Neural cell (in vitro differentiated cells): ENCODE measurements at regions not wholly inside any gene's neighbourhood (a gene's known extent, or its start where the extent isn't known, plus 50 kb on each side); places are given as distances from the start of the nearest gene placed in this dataset.

Source experiments
- H2AFZ ChIP-seq: fragments of 200-600, 300-800 bp; sonication (generic), shearing (Covaris generic); 2 replicates; pipeline ENCODE4 v1.6.0; 2014; ENCODE audit warnings: low read depth, mild to moderate bottlenecking, antibody characterized with exemption, low read length, moderate library complexity
- H3F3A ChIP-seq: fragments of 200-600 bp; shearing (Covaris generic); 2 replicates; pipeline ENCODE4 v1.6.1; 2016; ENCODE audit warnings: mild to moderate bottlenecking, moderate library complexity, mixed read lengths, antibody characterized with exemption, low read length; ENCODE audit not compliant: insufficient read depth, poor library complexity, severe bottlenecking
- H3K27ac ChIP-seq: fragments of 200-600, 300-800 bp; sonication (generic), shearing (Covaris generic); 2 replicates; pipeline ENCODE4 v1.5.1; 2014; ENCODE audit warnings: mild to moderate bottlenecking, low read length, moderate library complexity
- H3K27me3 ChIP-seq: fragments of 300-800, 200-600 bp; sonication (generic), shearing (Covaris generic); 2 replicates; pipeline ENCODE4 v1.6.0; 2014; ENCODE audit warnings: mild to moderate bottlenecking, low read depth, low read length, moderate library complexity; ENCODE audit not compliant: insufficient read depth
- H3K36me3 ChIP-seq: fragments of 300-800, 200-600 bp; sonication (generic), shearing (Covaris generic); 2 replicates; pipeline ENCODE4 v1.5.1; 2014; ENCODE audit warnings: mild to moderate bottlenecking, antibody characterized with exemption, low read length, moderate library complexity; ENCODE audit not compliant: insufficient read depth
- H3K4me2 ChIP-seq: fragments of 300-800, 200-600 bp; sonication (generic), shearing (Covaris generic); 2 replicates; pipeline ENCODE4 v1.6.0; 2014; ENCODE audit warnings: mild to moderate bottlenecking, low read length
- H3K4me3 ChIP-seq: fragments of 300-800, 200-600 bp; sonication (generic), shearing (Covaris generic); 2 replicates; pipeline ENCODE4 v1.5.1; 2014; ENCODE audit warnings: mild to moderate bottlenecking, low read length, moderate library complexity
- H3K79me2 ChIP-seq: fragments of 200-600 bp; shearing (Covaris generic); replicated peaks from 2 replicates; pipeline ENCODE4 v1.6.0; 2014; ENCODE audit warnings: mild to moderate bottlenecking, low read length, moderate library complexity; ENCODE audit not compliant: insufficient read depth
- H3K9ac ChIP-seq: fragments of 300-800, 200-600 bp; sonication (generic), shearing (Covaris generic); 2 replicates; pipeline ENCODE4 v1.6.1; 2016; ENCODE audit warnings: mild to moderate bottlenecking, low read length, mixed read lengths
- H3K9me2 ChIP-seq: fragments of 200-600 bp; shearing (Covaris generic); 2 replicates; pipeline ENCODE4 v1.6.1; 2016; ENCODE audit warnings: mild to moderate bottlenecking, low read length, mixed read lengths; ENCODE audit not compliant: insufficient read depth
- H3K9me3 ChIP-seq: fragments of 200-600, 300-800 bp; sonication (generic), shearing (Covaris generic); 2 replicates; pipeline ENCODE4 v1.6.1; 2016; ENCODE audit warnings: mild to moderate bottlenecking, mixed run types, low read length, moderate library complexity, mixed read lengths
- H4K20me1 ChIP-seq: fragments of 200-600 bp; shearing (Covaris generic); 2 replicates; pipeline ENCODE4 v1.6.1; 2016; ENCODE audit warnings: mild to moderate bottlenecking, mixed run types; ENCODE audit not compliant: insufficient read depth
- EP300 ChIP-seq: fragments of 450-650 bp; conservative IDR thresholded peaks from 2 replicates; pipeline ENCODE4 v1.6.1; 2014; ENCODE audit warnings: antibody characterized with exemption, mild to moderate bottlenecking, moderate library complexity; ENCODE audit not compliant: poor library complexity, severe bottlenecking
- EZH2 ChIP-seq: fragments of 200-600, 300-800 bp; shearing (Covaris generic), sonication (generic); IDR thresholded peaks from 2 replicates; pipeline ENCODE4 v1.6.1; 2014; ENCODE audit warnings: antibody characterized with exemption, low read length, borderline replicate concordance, mild to moderate bottlenecking; ENCODE audit not compliant: insufficient read depth, poor library complexity, severe bottlenecking
- MXI1 ChIP-seq: fragments of 450-650 bp; conservative IDR thresholded peaks from 2 replicates; pipeline ENCODE4 v1.6.1; 2014; ENCODE audit warnings: antibody characterized with exemption, mild to moderate bottlenecking; ENCODE audit not compliant: poor library complexity, severe bottlenecking
- POLR2AphosphoS5 ChIP-seq: IDR thresholded peaks from 2 replicates; pipeline ENCODE4 v1.6.1; 2012
- RAD21 ChIP-seq: fragments of 450-650 bp; conservative IDR thresholded peaks from 2 replicates; pipeline ENCODE4 v1.6.1; 2014; ENCODE audit warnings: antibody characterized with exemption, mild to moderate bottlenecking, moderate library complexity
- REST ChIP-seq: IDR thresholded peaks from 2 replicates; pipeline ENCODE4 v1.6.1; 2012; ENCODE audit warnings: borderline replicate concordance
- SMC3 ChIP-seq: fragments of 450-650 bp; conservative IDR thresholded peaks from 2 replicates; pipeline ENCODE4 v1.6.1; 2014; ENCODE audit warnings: antibody characterized with exemption, mild to moderate bottlenecking, moderate library complexity; ENCODE audit not compliant: poor library complexity
- TAF1 ChIP-seq: IDR thresholded peaks from 2 replicates; pipeline ENCODE4 v1.6.1; 2012; ENCODE audit warnings: low read depth
- TF ChIP-seq, protein P1 (sequence below): fragments of 450-650 bp; IDR thresholded peaks from 2 replicates; pipeline ENCODE4 v1.5.1; 2014; ENCODE audit warnings: antibody characterized with exemption, mild to moderate bottlenecking, moderate library complexity; ENCODE audit not compliant: poor library complexity, severe bottlenecking

DNA sequence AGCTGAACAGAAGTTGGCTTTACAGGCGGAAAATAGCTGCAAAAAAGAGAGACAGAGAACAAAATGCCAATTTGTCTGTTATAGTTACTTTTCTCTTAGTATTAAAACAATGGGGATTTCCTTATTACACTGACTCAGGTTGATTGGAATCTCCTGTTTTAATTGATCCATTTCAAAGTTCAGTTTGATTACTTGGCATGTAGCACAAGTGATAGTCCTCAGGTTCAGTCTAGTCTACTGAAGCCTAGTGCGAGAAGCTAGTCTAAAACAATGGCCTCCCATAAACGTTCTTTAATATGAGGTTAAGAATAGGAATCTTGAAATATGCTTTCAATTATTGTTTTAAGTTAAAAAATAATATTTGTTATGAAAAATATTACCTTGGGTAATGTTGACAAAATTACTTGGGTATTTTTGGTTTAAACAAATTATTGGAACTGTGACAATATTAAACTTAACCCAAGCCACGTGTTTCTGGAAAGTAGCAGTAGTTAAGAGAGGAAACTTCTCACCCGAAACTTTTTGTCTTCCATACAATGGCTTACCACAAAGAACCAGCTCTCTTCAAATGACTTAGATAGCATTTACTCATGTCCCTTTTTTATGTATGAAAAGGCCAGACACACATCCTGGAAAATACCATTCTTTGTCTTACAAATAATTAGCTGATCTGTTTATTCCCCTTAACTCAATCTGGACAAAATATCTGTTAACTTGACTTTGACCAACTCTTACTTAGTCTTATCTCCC is 1326.2 kb upstream of the TMEFF2 start:
- H3K79me2 ChIP-seq, result no peaks in the 10 kb centered on the region
- no peak overlapping the region for H3K27ac ChIP-seq
- H3K9me2 ChIP-seq, result no peaks in the 10 kb centered on the region
- no peak overlapping the region for H2AFZ ChIP-seq
- TF ChIP-seq POLR2AphosphoS5, result no peak
- TF ChIP-seq, protein P1, sequence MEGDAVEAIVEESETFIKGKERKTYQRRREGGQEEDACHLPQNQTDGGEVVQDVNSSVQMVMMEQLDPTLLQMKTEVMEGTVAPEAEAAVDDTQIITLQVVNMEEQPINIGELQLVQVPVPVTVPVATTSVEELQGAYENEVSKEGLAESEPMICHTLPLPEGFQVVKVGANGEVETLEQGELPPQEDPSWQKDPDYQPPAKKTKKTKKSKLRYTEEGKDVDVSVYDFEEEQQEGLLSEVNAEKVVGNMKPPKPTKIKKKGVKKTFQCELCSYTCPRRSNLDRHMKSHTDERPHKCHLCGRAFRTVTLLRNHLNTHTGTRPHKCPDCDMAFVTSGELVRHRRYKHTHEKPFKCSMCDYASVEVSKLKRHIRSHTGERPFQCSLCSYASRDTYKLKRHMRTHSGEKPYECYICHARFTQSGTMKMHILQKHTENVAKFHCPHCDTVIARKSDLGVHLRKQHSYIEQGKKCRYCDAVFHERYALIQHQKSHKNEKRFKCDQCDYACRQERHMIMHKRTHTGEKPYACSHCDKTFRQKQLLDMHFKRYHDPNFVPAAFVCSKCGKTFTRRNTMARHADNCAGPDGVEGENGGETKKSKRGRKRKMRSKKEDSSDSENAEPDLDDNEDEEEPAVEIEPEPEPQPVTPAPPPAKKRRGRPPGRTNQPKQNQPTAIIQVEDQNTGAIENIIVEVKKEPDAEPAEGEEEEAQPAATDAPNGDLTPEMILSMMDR, result no peak
- no peak for TF ChIP-seq REST
- TF ChIP-seq EZH2, result no peak
- TF ChIP-seq EP300, result no peak
- TF ChIP-seq MXI1, result no peak
- TF ChIP-seq TAF1, result no peak
- TF ChIP-seq RAD21, result no peak
- no peak for TF ChIP-seq SMC3
- no peaks in the 10 kb centered on the region for H3F3A ChIP-seq
- no peaks in the 10 kb centered on the region for H4K20me1 ChIP-seq
- no peaks in the 10 kb centered on the region for H3K36me3 ChIP-seq
- H3K27me3 ChIP-seq, result no peaks in the 10 kb centered on the region
- H3K4me2 ChIP-seq, result no peak overlapping the region
- no peak overlapping the region for H3K9ac ChIP-seq
- no peaks in the 10 kb centered on the region for H3K9me3 ChIP-seq
- H3K4me3 ChIP-seq, result no peak overlapping the region

DNA sequence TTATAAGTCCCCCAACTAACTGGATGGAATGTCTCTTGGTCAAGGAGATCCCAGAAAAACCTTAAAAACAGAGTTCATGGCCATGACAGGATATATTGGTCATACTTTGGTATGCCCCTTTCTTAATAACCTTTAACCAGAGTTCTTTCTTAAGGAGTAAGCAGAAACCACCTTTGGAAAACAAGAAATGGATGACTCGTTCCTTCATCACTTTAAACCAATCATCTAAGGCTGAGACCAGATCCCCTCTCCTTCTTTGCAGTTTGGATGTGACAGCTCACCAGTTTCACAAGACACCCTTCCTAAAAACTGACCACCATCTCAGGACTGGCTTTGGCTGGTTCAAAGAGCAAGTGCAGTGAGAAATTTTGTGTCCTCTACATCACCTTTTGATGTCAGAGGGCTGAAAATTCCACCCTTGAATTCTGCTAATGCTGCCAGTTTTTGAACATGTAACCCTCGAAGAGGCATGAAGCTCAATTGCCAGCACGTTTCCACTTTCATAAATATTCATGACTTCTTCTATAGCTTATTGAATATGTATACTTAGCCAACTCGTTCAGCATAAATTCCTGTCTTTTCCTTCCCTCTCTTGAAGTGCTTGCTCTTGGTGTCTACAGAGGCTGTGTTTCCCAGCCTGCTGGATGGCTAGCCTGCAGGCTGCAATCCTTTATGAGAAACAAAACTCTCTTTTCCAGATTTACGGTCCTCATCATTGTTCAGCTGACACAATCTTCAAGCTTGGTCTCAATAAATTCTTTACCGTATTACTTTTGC is 1323.5 kb upstream of the TMEFF2 start:
- TF ChIP-seq EZH2 (no peak), SMC3 (no peak), REST (no peak), POLR2AphosphoS5 (no peak), TAF1 (no peak), MXI1 (no peak), RAD21 (no peak), EP300 (no peak)
- TF ChIP-seq, protein P1, result no peak
- H3K36me3 ChIP-seq, result no peaks in the 10 kb centered on the region
- H4K20me1 ChIP-seq, result no peaks in the 10 kb centered on the region
- no peak overlapping the region for H3K27ac ChIP-seq
- no peaks in the 10 kb centered on the region for H3F3A ChIP-seq
- no peak overlapping the region for H3K9ac ChIP-seq
- H3K27me3 ChIP-seq, result no peaks in the 10 kb centered on the region
- no peak overlapping the region for H3K4me2 ChIP-seq
- H3K9me2 ChIP-seq, result no peaks in the 10 kb centered on the region
- H3K9me3 ChIP-seq, result no peaks in the 10 kb centered on the region
- H2AFZ ChIP-seq, result no peak overlapping the region
- no peak overlapping the region for H3K4me3 ChIP-seq
- no peaks in the 10 kb centered on the region for H3K79me2 ChIP-seq
